ENCODE measurements at regions not wholly inside any gene's neighbourhood (a gene's known extent, or its start where the extent isn't known, plus 50 kb on each side); places are given as distances from the start of the nearest gene placed in this dataset.
"Not testable (repeated sequence)": the region's sequence is repeated elsewhere in the genome, so short reads cannot be mapped to it uniquely, and the experiment has no call there.

DNA sequence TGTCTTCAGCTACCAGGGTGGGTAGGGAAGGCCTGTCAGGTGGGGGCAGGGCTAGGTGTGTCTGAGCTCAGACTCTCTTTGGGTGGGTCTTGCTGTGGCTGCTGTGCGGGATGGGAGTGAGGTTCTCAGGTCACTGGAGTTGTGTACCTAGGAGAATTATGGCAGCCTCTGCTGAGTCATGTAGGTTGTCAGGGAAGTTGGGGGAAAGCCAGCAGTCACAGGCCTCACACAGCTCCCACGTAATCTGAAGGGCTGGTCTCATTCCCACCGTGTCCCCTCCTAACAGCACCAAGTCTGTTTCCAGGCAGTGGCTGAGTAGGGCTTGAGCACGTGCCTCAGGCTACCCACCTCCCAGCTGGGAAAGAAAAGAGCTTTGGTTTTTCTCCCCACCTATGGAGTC is 67.0 kb downstream of the CHCHD4 start:
- POLR2A ChIA-PET = no interaction called here
- no peak overlapping the region for H3K4me3 Mint-ChIP-seq
- CTCF ChIA-PET = no interaction called here
- no peaks in the 10 kb centered on the region for H3K36me3 Mint-ChIP-seq (ENCODE audit: low read depth)
- no peaks in the 10 kb centered on the region for H3K9me3 Mint-ChIP-seq (ENCODE audit: insufficient read depth)
- no peak overlapping the region for H3K27ac Mint-ChIP-seq
- ATAC-seq = no peak
- H3K4me1 Mint-ChIP-seq (ENCODE audit: low read depth) = peaks cover 6% of the 10 kb centered on the region
- no peak for DNase-seq
- H3K27me3 Mint-ChIP-seq (ENCODE audit: low read depth) = peaks cover 10% of the 10 kb centered on the region

DNA sequence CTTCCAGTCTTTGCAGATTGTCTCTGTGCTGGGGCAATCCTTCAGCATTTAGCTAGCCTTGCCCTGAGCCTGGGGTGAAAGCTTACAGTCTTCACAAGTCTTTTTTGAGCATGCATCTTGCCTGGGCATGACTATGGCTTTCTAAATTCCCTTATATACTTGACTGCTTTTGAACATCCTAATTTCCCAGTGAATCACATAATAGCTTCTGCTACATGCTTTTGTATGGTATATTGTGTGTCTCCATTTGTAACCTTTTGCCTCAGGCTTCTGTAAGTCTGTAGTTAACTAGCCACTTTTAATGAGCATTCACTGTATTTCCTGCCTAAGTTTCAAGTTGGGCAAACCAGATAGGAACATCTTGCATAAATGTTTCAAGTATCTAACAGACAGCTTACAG is 76.8 kb downstream of the CHCHD4 start:
- no peaks in the 10 kb centered on the region for H3K9me3 Mint-ChIP-seq (ENCODE audit: insufficient read depth)
- no peak for DNase-seq
- H3K36me3 Mint-ChIP-seq (ENCODE audit: low read depth) = no peaks in the 10 kb centered on the region
- POLR2A ChIA-PET = no interaction called here
- no peak for ATAC-seq
- no peaks in the 10 kb centered on the region for H3K4me1 Mint-ChIP-seq (ENCODE audit: low read depth)
- H3K27me3 Mint-ChIP-seq (ENCODE audit: low read depth) = peaks cover 18% of the 10 kb centered on the region
- no peak overlapping the region for H3K4me3 Mint-ChIP-seq
- H3K27ac Mint-ChIP-seq = no peak overlapping the region
- CTCF ChIA-PET = no interaction called here

DNA sequence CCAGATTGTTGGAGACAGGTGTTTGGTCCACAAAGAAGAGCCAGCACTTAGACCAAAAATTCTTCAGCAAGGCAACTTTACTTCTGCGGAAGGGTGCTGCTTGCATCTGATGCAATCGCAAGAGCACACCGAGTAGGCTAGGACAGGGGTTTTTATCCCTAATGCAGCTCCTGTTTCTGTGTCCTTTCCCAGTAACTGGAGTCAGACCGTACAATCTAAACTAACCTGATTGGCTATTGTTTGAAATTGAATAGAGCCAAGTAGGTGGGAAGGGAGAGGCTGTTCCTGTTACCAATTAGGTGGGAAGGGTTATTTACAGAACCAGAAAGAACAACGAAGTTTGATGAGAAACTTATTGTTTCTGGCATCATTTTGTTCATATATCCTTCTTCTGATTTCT is 77.6 kb downstream of the CHCHD4 start:
- no peak overlapping the region for H3K27ac Mint-ChIP-seq
- DNase-seq (no peak), ATAC-seq (no peak)
- no peaks in the 10 kb centered on the region for H3K9me3 Mint-ChIP-seq (ENCODE audit: insufficient read depth)
- ChIA-PET POLR2A (no interaction called here), CTCF (no interaction called here)
- no peaks in the 10 kb centered on the region for H3K36me3 Mint-ChIP-seq (ENCODE audit: low read depth)
- H3K4me3 Mint-ChIP-seq = no peak overlapping the region
- H3K27me3 Mint-ChIP-seq (ENCODE audit: low read depth) = peaks cover 18% of the 10 kb centered on the region
- no peaks in the 10 kb centered on the region for H3K4me1 Mint-ChIP-seq (ENCODE audit: low read depth)

DNA sequence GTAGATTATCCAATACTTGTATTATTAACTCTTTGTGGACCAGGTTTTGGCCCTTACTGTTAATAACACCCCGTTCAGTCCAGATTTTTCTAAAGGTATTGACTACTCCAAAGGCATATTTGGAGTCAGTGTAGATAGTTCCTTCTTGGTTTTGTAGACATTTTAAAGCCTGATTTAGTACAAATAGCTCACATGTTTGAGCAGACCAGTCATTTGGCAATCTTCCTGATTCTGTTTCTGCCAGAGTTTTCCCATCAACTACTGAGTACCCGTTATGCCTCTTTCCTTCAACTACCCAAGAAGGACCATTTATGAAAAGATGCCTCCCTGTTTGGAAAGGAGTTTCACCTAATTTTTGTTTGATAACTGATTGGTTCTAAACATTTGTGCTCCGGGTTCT is 82.0 kb downstream of the CHCHD4 start:
- Mint-ChIP-seq H3K27ac (no peak overlapping the region), H3K27me3 (ENCODE audit: low read depth) (peaks cover 3% of the 10 kb centered on the region), H3K4me3 (no peak overlapping the region), H3K9me3 (ENCODE audit: insufficient read depth) (no peaks in the 10 kb centered on the region), H3K4me1 (ENCODE audit: low read depth) (no peaks in the 10 kb centered on the region), H3K36me3 (ENCODE audit: low read depth) (no peaks in the 10 kb centered on the region)
- DNase-seq = no peak
- CTCF ChIA-PET = no interaction called here
- no peak for ATAC-seq
- POLR2A ChIA-PET = no interaction called here

DNA sequence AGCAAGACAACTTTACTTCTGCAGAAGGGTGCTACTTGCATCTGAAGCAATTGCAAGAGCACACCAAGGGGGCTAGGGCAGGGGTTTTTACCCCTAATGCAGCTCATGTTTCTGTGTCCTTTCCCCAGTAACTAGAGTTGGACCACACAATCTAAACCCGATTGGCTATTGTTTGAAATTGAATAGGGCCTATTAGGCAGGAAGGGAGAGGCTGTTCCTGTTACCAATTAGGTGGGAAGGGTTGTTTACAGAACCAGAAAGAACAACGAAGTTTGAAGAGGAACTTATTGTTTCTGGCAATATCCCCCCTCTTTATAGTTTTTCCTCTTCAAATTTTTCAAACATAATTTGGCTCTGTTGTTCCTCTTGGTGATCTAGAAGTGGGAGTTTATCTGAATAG is 85.5 kb downstream of the CHCHD4 start:
- H3K9me3 Mint-ChIP-seq (ENCODE audit: insufficient read depth) = no peaks in the 10 kb centered on the region
- no peak overlapping the region for H3K27ac Mint-ChIP-seq
- DNase-seq = no peak
- no peak for ATAC-seq
- no peaks in the 10 kb centered on the region for H3K27me3 Mint-ChIP-seq (ENCODE audit: low read depth)
- no peaks in the 10 kb centered on the region for H3K36me3 Mint-ChIP-seq (ENCODE audit: low read depth)
- POLR2A ChIA-PET = no interaction called here
- no peak overlapping the region for H3K4me3 Mint-ChIP-seq
- H3K4me1 Mint-ChIP-seq (ENCODE audit: low read depth) = no peaks in the 10 kb centered on the region
- CTCF ChIA-PET = no interaction called here

DNA sequence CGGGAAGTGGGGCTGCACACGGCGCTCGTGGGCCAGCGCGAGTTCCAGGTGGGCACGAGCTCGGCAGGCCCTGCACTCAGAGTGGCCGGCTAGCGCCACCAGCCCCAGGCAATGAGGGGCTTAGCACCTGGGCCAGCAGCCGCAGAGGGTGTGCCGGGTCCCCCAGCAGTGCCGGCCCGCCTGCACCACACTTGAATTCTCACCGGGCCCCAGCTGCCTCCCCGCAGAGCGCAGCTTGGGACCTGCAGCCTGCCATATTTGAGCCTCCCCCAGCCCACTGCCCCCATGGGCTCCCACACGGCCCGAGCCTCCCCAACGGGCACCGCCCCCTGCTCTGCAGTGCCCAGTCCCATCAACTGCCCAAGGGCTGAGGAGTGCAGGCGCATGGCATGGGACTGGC is 87.5 kb downstream of the CHCHD4 start:
- Mint-ChIP-seq H3K4me3 (no peak overlapping the region), H3K27ac (no peak overlapping the region), H3K4me1 (ENCODE audit: low read depth) (no peaks in the 10 kb centered on the region), H3K27me3 (ENCODE audit: low read depth) (peaks cover 3% of the 10 kb centered on the region), H3K36me3 (ENCODE audit: low read depth) (no peaks in the 10 kb centered on the region), H3K9me3 (ENCODE audit: insufficient read depth) (no peaks in the 10 kb centered on the region)
- CTCF ChIA-PET = no interaction called here
- DNase-seq (no peak), ATAC-seq (no peak)
- POLR2A ChIA-PET = no interaction called here

DNA sequence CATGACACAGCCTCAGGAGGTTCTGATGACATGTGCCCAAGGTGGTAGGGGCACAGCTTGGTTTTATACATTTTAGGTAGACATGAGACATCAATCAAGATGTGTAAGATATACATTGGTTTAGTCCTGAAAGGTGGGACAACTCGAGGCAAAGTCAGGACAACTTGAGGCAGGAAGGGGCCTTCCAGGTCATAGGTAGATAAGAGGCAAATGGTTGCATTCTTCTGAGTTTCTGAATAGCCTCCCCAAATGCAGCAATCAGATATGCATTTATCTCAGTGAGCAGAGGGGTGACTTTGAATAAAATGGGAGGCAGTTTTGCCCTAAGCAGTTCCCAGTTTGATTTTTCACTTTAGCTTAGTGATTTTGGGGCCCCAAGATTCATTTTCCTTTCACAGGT is 91.6 kb downstream of the CHCHD4 start:
- ChIA-PET POLR2A (no interaction called here), CTCF (interaction anchor here (1.6 kb wide), 1 partner anchor 170 kb away, joined by 4 read pairs; no protein-coding TSS in a partner anchor)
- no peak overlapping the region for H3K27ac Mint-ChIP-seq
- peaks cover 9% of the 10 kb centered on the region for H3K27me3 Mint-ChIP-seq (ENCODE audit: low read depth)
- ATAC-seq (no peak), DNase-seq (no peak)
- H3K9me3 Mint-ChIP-seq (ENCODE audit: insufficient read depth) = no peaks in the 10 kb centered on the region
- H3K36me3 Mint-ChIP-seq (ENCODE audit: low read depth) = no peaks in the 10 kb centered on the region
- H3K4me1 Mint-ChIP-seq (ENCODE audit: low read depth) = no peaks in the 10 kb centered on the region
- no peak overlapping the region for H3K4me3 Mint-ChIP-seq

DNA sequence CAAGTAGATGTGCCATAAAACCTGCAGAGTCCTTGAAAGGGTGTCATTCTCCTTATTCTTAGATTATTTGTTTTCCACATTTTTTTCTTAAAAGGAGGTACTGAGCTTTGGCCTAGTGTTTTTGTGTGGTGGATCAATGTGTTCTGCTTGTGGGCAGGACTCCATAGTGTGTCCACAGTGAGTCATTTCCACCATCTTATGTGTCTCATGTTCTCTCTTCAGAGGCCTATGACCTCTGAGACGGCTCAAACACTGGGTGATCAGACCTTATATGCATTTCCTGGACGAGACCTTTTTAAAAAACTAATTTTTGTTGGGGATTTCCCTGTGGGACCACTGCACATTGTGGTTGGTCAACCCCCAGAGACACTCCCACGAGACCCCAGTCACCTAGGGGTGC is 93.4 kb downstream of the CHCHD4 start:
- Mint-ChIP-seq H3K36me3 (ENCODE audit: low read depth) (no peaks in the 10 kb centered on the region), H3K9me3 (ENCODE audit: insufficient read depth) (no peaks in the 10 kb centered on the region), H3K4me3 (no peak overlapping the region), H3K27me3 (ENCODE audit: low read depth) (peaks cover 9% of the 10 kb centered on the region), H3K27ac (no peak overlapping the region), H3K4me1 (ENCODE audit: low read depth) (no peaks in the 10 kb centered on the region)
- ChIA-PET POLR2A (no interaction called here), CTCF (no interaction called here)
- DNase-seq = no peak
- no peak for ATAC-seq

DNA sequence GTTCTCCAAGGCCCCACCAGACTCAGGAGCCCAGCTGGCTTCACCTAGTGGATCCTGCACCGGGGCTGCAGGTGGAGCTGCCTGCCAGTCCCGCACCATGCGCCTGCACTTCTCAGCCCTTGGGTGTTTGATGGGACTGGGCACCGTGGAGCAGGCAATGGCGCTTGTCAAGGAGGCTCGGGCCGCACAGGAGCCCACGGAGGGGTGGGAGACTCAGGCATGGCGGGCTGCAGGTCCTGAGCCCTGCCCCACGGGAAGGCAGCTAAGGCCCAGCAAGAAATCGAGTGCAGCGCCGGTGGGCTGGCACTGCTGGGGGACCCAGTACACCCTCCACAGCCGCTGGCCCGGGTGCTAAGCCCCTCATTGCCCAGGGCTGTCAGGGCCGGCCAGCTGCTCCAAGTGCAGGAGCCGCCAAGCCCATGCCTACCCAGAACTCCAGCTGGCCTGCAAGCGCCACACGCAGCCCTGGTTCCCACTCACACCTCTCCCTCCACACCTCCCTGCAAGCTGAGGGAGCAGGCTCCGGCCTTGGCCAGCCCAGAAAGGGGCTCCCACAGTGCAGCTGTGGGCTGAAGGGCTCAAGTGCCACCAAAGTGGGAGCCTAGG is 95.2 kb downstream of the CHCHD4 start:
- H3K36me3 Mint-ChIP-seq (ENCODE audit: low read depth); DNase-seq; H3K4me1 Mint-ChIP-seq (ENCODE audit: low read depth); H3K27ac Mint-ChIP-seq; H3K27me3 Mint-ChIP-seq (ENCODE audit: low read depth); H3K4me3 Mint-ChIP-seq; ATAC-seq; CTCF ChIA-PET; H3K9me3 Mint-ChIP-seq (ENCODE audit: insufficient read depth): not testable (repeated sequence)
- POLR2A ChIA-PET = interaction anchor here (0.5 kb wide), 1 partner anchor 35 kb away, joined by 3 read pairs; no protein-coding TSS in a partner anchor

DNA sequence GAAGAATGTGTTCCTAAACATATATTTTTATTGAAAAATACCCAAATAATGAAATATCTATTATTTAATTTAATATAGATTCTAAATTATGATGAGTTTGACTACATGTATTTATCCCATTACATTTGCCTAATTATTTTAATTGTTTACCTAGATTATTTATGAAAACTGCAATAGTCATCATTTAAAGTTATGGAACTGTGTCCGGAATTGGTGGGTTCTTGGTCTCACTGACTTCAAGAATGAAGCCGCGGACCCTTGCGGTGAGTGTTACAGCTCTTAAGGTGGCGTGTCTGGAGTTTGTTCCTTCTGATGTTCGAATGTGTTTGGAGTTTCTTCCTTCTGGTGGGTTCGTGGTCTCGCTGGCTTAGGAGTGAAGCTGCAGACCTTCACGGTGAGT is 96.5 kb downstream of the CHCHD4 start:
- H3K27ac Mint-ChIP-seq; H3K4me1 Mint-ChIP-seq (ENCODE audit: low read depth); CTCF ChIA-PET; H3K36me3 Mint-ChIP-seq (ENCODE audit: low read depth); DNase-seq; POLR2A ChIA-PET; ATAC-seq; H3K27me3 Mint-ChIP-seq (ENCODE audit: low read depth); H3K4me3 Mint-ChIP-seq: not testable (repeated sequence)
- peaks cover 12% of the 10 kb centered on the region for H3K9me3 Mint-ChIP-seq (ENCODE audit: insufficient read depth)

DNA sequence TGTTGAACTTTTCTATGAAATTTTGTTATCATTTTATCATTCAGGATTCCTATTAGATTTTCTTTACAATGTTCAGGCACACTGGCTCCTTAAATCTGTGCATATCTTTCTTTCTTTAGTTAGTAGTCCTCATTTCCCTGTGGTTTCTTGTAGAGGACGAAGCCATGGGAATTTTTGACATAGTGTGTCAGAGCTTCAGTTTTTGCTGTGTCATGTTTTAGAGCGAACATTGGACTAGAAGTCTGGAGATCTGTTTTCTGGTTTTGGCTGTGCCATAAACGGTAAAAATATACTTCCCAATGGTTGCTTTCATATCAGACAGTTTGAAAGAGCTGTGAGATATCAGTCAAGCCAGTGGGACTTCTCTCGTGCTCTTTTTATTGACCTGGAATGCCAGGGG is 105.2 kb downstream of the CHCHD4 start:
- Mint-ChIP-seq H3K36me3 (ENCODE audit: low read depth) (no peaks in the 10 kb centered on the region), H3K4me1 (ENCODE audit: low read depth) (no peaks in the 10 kb centered on the region), H3K9me3 (ENCODE audit: insufficient read depth) (peaks cover 5% of the 10 kb centered on the region), H3K27me3 (ENCODE audit: low read depth) (peaks cover 20% of the 10 kb centered on the region), H3K27ac (no peak overlapping the region), H3K4me3 (no peak overlapping the region)
- ATAC-seq = no peak
- no peak for DNase-seq
- ChIA-PET CTCF (no interaction called here), POLR2A (no interaction called here)

DNA sequence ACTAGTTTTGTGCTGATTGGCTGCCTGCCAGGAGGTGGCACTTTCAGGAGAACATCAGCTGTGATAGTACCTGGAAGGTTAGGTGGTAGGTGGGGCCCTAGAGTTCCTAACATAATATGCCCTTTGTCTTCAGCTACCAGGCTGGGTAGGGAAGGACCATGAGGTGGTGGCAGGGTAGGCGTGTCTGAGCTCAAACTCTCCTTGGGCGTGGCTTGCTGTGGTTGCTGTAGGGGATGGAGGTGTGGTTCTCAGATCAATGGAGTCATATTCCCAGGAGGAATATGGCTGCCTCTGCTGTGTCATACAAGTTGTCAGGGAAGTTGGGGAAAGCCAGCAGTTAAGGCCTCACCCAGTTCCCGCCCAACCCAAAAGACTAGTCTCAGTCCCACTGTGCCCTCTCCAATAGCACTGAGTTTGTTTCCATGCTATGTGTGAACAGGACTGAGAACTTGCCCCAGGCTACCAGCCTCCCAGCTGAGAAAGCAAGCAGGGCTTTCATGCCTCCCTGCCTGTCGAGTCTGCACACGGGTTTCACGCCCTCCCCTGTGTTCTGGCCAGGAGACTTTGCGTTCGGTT is 107.7 kb downstream of the CHCHD4 start:
- POLR2A ChIA-PET = no interaction called here
- CTCF ChIA-PET = no interaction called here
- H3K4me3 Mint-ChIP-seq = no peak overlapping the region
- no peaks in the 10 kb centered on the region for H3K36me3 Mint-ChIP-seq (ENCODE audit: low read depth)
- DNase-seq (no peak), ATAC-seq (no peak)
- no peaks in the 10 kb centered on the region for H3K9me3 Mint-ChIP-seq (ENCODE audit: insufficient read depth)
- H3K27me3 Mint-ChIP-seq (ENCODE audit: low read depth) = peaks cover 31% of the 10 kb centered on the region
- no peak overlapping the region for H3K27ac Mint-ChIP-seq
- no peaks in the 10 kb centered on the region for H3K4me1 Mint-ChIP-seq (ENCODE audit: low read depth)

DNA sequence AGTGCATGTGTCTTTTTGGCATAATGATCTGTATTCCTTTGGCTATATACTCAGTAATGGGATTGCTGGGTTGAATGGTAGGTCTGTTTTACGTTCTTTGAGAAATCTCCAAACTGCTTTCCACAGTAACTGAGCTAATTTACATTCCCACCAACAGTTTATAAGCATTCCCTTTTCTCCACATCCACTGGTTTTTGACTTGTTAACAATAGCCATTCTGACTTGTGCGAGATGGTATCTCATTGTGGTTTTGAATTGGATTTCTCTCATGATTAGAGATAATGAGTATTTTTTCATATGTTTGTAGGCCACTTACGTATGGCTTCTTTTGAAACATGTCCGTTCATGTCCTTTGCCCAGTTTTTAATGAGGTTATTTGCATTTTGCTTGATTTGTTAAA is 117.7 kb downstream of the CHCHD4 start:
- Mint-ChIP-seq H3K27ac (no peak overlapping the region), H3K27me3 (ENCODE audit: low read depth) (peaks cover 26% of the 10 kb centered on the region), H3K4me1 (ENCODE audit: low read depth) (no peaks in the 10 kb centered on the region), H3K4me3 (no peak overlapping the region), H3K36me3 (ENCODE audit: low read depth) (no peaks in the 10 kb centered on the region), H3K9me3 (ENCODE audit: insufficient read depth) (no peaks in the 10 kb centered on the region)
- DNase-seq = no peak
- POLR2A ChIA-PET = no interaction called here
- ATAC-seq = no peak
- CTCF ChIA-PET = no interaction called here

Measured in activated CD8-positive, alpha-beta T cell treated with anti-CD3 and anti-CD28 coated beads, Interleukin-2, amount 10 ng/mL, durations not matched to agents 7 days and 5 days (primary cell).